ENCODE measurements at regions not wholly inside any gene's neighbourhood (a gene's known extent, or its start where the extent isn't known, plus 50 kb on each side); places are given as distances from the start of the nearest gene placed in this dataset.

GRCh38 chr11:82174610-82175009 is 559.1 kb downstream of the FAM181B start:
- POLR2A ChIA-PET (ENCODE audit: unreplicated experiment): no interaction called here
- dilution Hi-C loops (cut with HindIII; ENCODE audit: low sequenced_read_pairs, unreplicated experiment) (no loop called here), intact Hi-C loops (cut with micrococcal nuclease) (no loop called here), in situ Hi-C loops (cut with MboI; ENCODE audit: low sequenced_read_pairs) (no loop called here)
- no peak overlapping the region for H4K8ac ChIP-seq (ENCODE audit: low read depth in 2 of 2, low read length in 2 of 2)
- H3K4me1 ChIP-seq (ENCODE audit: control insufficient read depth, insufficient read depth, low read length): no peaks in the 10 kb centered on the region
- no peaks in the 10 kb centered on the region for H3K79me1 ChIP-seq (ENCODE audit: low read depth in 1 of 2, low read length in 2 of 2)
- no peaks in the 10 kb centered on the region for H4K20me1 ChIP-seq (ENCODE audit: insufficient read depth, low read length)
- no peaks in the 10 kb centered on the region for H3K27me3 ChIP-seq (ENCODE audit: control insufficient read depth, insufficient read depth, low read length)
- H3K9me1 ChIP-seq (ENCODE audit: insufficient read depth, low read length): no peaks in the 10 kb centered on the region
- ATAC-seq (ENCODE audit: low read depth) (no peak), DNase-seq (no peak)
- no peak overlapping the region for H3K4me3 ChIP-seq (ENCODE audit: insufficient read depth, low read depth, low read length)
- H3K18ac ChIP-seq (ENCODE audit: low read depth, low read length): no peak overlapping the region
- H2AK5ac ChIP-seq (ENCODE audit: low read depth, low read length): no peak overlapping the region
- CTCF ChIA-PET: no interaction called here
- no peak overlapping the region for H3K14ac ChIP-seq (replicated peaks; ENCODE audit: low read depth, low read length)
- no peak overlapping the region for H3K4me2 ChIP-seq (ENCODE audit: low read depth, low read length)
- no peak for TF ChIP-seq POLR2A (IDR thresholded peaks at IDR 0.05; ENCODE audit: low read depth, low read length)
- TF ChIP-seq CEBPB (IDR thresholded peaks at IDR 0.05; ENCODE audit: low read depth, low read length): no peak
- TF ChIP-seq MAZ (IDR thresholded peaks at IDR 0.05; ENCODE audit: borderline replicate concordance, low read depth, low read length): no peak
- TF ChIP-seq RFX5 (IDR thresholded peaks at IDR 0.05; ENCODE audit: low read depth, low read length): no peak
- TF ChIP-seq NFE2L2 (IDR thresholded peaks at IDR 0.05; ENCODE audit: low read depth, low read length): no peak
- no peak for TF ChIP-seq SMC3 (IDR thresholded peaks at IDR 0.05; ENCODE audit: low read depth, low read length)
- no peak for TF ChIP-seq FOS (IDR thresholded peaks at IDR 0.05; ENCODE audit: low read depth, low read length)
- no peak overlapping the region for H4K5ac ChIP-seq (ENCODE audit: low read depth, low read length)
- H2BK20ac ChIP-seq (ENCODE audit: low read depth, low read length): no peak overlapping the region
- WGBS, 2 experiments (ENCODE audit: extremely low coverage in 2 of 2, insufficient read length in 1 of 2): no CpG with 5 or more reads among the region's 2 CpGs
- no peaks in the 10 kb centered on the region; the same call in 1 of the 2 replicates for H3K9me3 ChIP-seq (ENCODE audit: control insufficient read depth, insufficient read depth, low read length)
- H3K56ac ChIP-seq (ENCODE audit: extremely low read depth, insufficient read depth, low read length): no peak overlapping the region
- no peak overlapping the region for H2BK5ac ChIP-seq (ENCODE audit: low read depth, low read length, poor library complexity, severe bottlenecking)
- H3K9ac ChIP-seq (ENCODE audit: low read depth, low read length): no peak overlapping the region
- H2BK15ac ChIP-seq (ENCODE audit: low read depth, low read length): no peak overlapping the region
- no peak overlapping the region for H3K23ac ChIP-seq (ENCODE audit: low read depth, low read length)
- H2AK9ac ChIP-seq (replicated peaks; ENCODE audit: low read depth, low read length, poor library complexity): no peak overlapping the region
- no peak overlapping the region for H3K27ac ChIP-seq (ENCODE audit: insufficient read depth, low read length)
- H2AFZ ChIP-seq (replicated peaks; ENCODE audit: low read length, poor library complexity): no peak overlapping the region
- no peak overlapping the region for H2BK120ac ChIP-seq (ENCODE audit: low read depth, low read length)
- H3K4ac ChIP-seq (ENCODE audit: low read depth, low read length): no peak overlapping the region
- no TSS peak for BruUV-seq (replicated peaks)
- H4K91ac ChIP-seq (ENCODE audit: insufficient read depth, low read depth, low read length): no peak overlapping the region
- no peaks in the 10 kb centered on the region for H3K36me3 ChIP-seq (ENCODE audit: control insufficient read depth, insufficient read depth, low read length)
